ENCODE measurements at regions not wholly inside any gene's neighbourhood (a gene's known extent, or its start where the extent isn't known, plus 50 kb on each side); places are given as distances from the start of the nearest gene placed in this dataset.

DNA sequence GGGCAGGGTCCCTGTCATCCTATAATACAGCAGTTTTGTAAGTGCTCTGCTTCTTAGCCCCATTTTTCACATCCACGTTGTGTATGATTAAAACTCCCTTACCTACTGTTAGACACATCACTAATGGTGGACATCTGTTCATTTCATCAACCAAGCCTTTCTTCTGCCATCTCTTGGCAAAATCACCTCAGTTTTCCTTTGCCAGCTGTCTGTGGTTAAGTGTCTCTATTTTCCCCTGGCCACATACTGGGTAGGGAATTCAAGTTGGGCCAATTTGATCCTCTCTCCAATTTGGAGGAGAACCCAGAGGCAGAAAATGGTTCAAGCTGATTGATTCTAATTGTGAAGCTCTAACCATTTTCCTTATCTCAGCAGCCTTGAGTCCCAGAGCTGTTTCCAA is 436.1 kb downstream of the PCDH7 start:
- TF ChIP-seq, protein P1, sequence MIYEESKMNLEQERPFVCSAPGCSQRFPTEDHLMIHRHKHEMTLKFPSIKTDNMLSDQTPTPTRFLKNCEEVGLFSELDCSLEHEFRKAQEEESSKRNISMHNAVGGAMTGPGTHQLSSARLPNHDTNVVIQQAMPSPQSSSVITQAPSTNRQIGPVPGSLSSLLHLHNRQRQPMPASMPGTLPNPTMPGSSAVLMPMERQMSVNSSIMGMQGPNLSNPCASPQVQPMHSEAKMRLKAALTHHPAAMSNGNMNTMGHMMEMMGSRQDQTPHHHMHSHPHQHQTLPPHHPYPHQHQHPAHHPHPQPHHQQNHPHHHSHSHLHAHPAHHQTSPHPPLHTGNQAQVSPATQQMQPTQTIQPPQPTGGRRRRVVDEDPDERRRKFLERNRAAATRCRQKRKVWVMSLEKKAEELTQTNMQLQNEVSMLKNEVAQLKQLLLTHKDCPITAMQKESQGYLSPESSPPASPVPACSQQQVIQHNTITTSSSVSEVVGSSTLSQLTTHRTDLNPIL (CRISPR knock-in tag; IDR thresholded peaks at IDR 0.05; ENCODE audit: low read depth) = no peak
- no peak for TF ChIP-seq BACH2 (CRISPR knock-in tag; IDR thresholded peaks at IDR 0.05; ENCODE audit: borderline replicate concordance)
- no peak for TF ChIP-seq GLIS3 (CRISPR knock-in tag; IDR thresholded peaks at IDR 0.05)
- TF ChIP-seq RARB (CRISPR knock-in tag; IDR thresholded peaks at IDR 0.05) = no peak
- no peak for TF ChIP-seq ZFP30 (CRISPR knock-in tag; IDR thresholded peaks at IDR 0.05)
- TF ChIP-seq, protein P2, sequence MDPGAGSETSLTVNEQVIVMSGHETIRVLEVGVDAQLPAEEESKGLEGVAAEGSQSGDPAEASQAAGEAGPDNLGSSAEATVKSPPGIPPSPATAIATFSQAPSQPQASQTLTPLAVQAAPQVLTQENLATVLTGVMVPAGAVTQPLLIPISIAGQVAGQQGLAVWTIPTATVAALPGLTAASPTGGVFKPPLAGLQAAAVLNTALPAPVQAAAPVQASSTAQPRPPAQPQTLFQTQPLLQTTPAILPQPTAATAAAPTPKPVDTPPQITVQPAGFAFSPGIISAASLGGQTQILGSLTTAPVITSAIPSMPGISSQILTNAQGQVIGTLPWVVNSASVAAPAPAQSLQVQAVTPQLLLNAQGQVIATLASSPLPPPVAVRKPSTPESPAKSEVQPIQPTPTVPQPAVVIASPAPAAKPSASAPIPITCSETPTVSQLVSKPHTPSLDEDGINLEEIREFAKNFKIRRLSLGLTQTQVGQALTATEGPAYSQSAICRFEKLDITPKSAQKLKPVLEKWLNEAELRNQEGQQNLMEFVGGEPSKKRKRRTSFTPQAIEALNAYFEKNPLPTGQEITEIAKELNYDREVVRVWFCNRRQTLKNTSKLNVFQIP (CRISPR knock-in tag; IDR thresholded peaks at IDR 0.05; ENCODE audit: borderline replicate concordance, low read depth) = no peak
- TF ChIP-seq ARNTL (CRISPR knock-in tag; IDR thresholded peaks at IDR 0.05; ENCODE audit: borderline replicate concordance, low read depth) = no peak
- TF ChIP-seq ZNF70 (CRISPR knock-in tag; IDR thresholded peaks at IDR 0.05) = no peak
- TF ChIP-seq ZNF8 (CRISPR knock-in tag; IDR thresholded peaks at IDR 0.05) = no peak

Data from SK-N-SH treated with all-trans-retinoic acid at 6 μM for 48 hours (cell line).